ENCODE measurements at regions not wholly inside any gene's neighbourhood (a gene's known extent, or its start where the extent isn't known, plus 50 kb on each side); places are given as distances from the start of the nearest gene placed in this dataset.
A peak's percentile ranks its signal among the peaks of the same experiment; 100 is the strongest.
"Not testable (repeated sequence)": the region's sequence is repeated elsewhere in the genome, so short reads cannot be mapped to it uniquely, and the experiment has no call there.

- no peak for ATAC-seq (replicated peaks)
- Mint-ChIP-seq H3K27ac (no peak overlapping the region), H3K9me3 (peaks cover 0 to 2% of the 10 kb centered on the region in 2 donors), H3K36me3 (no peaks in the 10 kb centered on the region), H3K27me3 (no peaks in the 10 kb centered on the region), H3K4me3 (no peak overlapping the region), H3K4me1 (no peaks in the 10 kb centered on the region)
- DNase-seq: no peak
Measured at GRCh38 chr22:18731075-18731666, 119.5 kb upstream of the RIMBP3 start.

- not testable (repeated sequence) for DNase-seq, H3K27ac Mint-ChIP-seq, H3K36me3 Mint-ChIP-seq, H3K4me3 Mint-ChIP-seq, H3K9me3 Mint-ChIP-seq, H3K4me1 Mint-ChIP-seq, H3K27me3 Mint-ChIP-seq
- peak in 1 of 2 donors; percentile 31 for ATAC-seq (replicated peaks)
Measured at GRCh38 chr22:18730410-18730809, 118.7 kb upstream of the RIMBP3 start.

Data from stimulated activated naive B cell treated with anti-CD40 and anti-IgM and Interleukin-4, amounts not matched to agents 10 μg/mL and 1 μg/mL and 100 μg/mL, for 72 hours (primary cell).